Chondrocyte (in vitro differentiated cells): ENCODE measurements at regions not wholly inside any gene's neighbourhood (a gene's known extent, or its start where the extent isn't known, plus 50 kb on each side); places are given as distances from the start of the nearest gene placed in this dataset.

Experiments
- DNase-seq: peaks from one replicate; pipeline ENCODE4 v3.0.0; 2021; ENCODE audit warnings: mixed read lengths, low spot score
- H3K27ac Mint-ChIP-seq: one replicate; pipeline ENCODE4 v1.8.0; 2021; ENCODE audit warnings: mild to moderate bottlenecking, moderate library complexity, mixed read lengths; ENCODE audit not compliant: unreplicated experiment
- H3K27me3 Mint-ChIP-seq: 2 replicates; pipeline ENCODE4 v1.8.0; 2021; ENCODE audit warnings: low read depth, mixed read lengths
- H3K36me3 Mint-ChIP-seq: 2 replicates; pipeline ENCODE4 v1.8.0; 2021; ENCODE audit warnings: low read depth, mixed read lengths
- H3K4me1 Mint-ChIP-seq: 2 replicates; pipeline ENCODE4 v1.8.0; 2021; ENCODE audit warnings: low read depth, mild to moderate bottlenecking, mixed read lengths
- H3K4me3 Mint-ChIP-seq: one replicate; pipeline ENCODE4 v1.8.0; 2021; ENCODE audit warnings: mild to moderate bottlenecking, moderate library complexity, mixed read lengths; ENCODE audit not compliant: unreplicated experiment
- H3K9me3 Mint-ChIP-seq: 2 replicates; pipeline ENCODE4 v1.8.0; 2021; ENCODE audit warnings: low read depth, mixed read lengths
- TF ChIP-seq, protein P1 (sequence below): fragments of 200-600 bp; sonication (generic); IDR thresholded peaks from 2 replicates; pipeline ENCODE4 v1.5.0; 2021; ENCODE audit warnings: antibody characterized with exemption, mild to moderate bottlenecking, moderate library complexity

DNA sequence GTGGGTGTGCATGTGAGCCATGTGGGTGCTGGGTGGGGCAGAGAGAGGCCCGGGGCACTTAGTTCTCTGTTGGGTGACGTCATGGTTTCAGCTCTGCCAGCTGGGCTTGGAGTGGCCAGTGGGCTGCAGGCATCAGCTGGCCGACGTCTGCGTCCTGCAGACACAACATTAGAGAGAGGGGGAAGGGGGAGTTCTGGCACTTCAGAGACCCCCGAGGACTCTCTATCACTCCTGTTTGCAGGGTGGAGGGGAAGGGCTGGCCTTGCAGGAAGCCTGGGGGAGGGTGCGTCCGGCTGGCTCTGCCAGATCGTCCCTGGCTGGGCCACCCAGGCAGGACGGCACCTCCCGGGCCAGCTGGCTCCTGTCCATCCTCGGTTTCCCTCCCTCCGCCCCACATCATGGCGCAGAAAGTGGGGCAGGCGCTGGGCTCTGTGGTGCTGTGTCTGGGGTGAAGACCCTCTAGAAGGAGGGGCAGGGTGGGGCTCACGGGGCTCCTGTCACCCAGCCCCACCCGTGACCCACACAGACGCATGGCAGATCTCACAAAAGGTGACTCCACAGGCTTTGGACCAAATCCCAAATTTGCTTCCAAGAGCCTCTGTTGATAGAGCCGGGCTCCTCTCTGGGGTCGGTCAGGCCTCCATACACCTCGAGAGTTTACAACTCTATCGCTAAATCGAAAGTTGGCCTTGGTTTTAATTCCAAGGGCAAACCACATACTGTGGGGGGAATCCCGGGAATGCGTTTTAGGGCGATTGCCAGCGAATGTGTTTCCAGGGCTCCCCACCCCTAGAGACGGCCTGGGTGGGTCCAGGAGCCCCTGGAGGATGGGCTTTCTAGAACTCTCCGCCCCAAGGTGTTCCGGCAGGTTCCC is 73.4 kb upstream of the TTC34 start:
- TF ChIP-seq, protein P1, sequence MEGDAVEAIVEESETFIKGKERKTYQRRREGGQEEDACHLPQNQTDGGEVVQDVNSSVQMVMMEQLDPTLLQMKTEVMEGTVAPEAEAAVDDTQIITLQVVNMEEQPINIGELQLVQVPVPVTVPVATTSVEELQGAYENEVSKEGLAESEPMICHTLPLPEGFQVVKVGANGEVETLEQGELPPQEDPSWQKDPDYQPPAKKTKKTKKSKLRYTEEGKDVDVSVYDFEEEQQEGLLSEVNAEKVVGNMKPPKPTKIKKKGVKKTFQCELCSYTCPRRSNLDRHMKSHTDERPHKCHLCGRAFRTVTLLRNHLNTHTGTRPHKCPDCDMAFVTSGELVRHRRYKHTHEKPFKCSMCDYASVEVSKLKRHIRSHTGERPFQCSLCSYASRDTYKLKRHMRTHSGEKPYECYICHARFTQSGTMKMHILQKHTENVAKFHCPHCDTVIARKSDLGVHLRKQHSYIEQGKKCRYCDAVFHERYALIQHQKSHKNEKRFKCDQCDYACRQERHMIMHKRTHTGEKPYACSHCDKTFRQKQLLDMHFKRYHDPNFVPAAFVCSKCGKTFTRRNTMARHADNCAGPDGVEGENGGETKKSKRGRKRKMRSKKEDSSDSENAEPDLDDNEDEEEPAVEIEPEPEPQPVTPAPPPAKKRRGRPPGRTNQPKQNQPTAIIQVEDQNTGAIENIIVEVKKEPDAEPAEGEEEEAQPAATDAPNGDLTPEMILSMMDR = no peak
- Mint-ChIP-seq H3K9me3 (peaks cover 13% of the 10 kb centered on the region), H3K4me3 (no peak overlapping the region), H3K27me3 (no peaks in the 10 kb centered on the region), H3K27ac (no peak overlapping the region), H3K36me3 (no peaks in the 10 kb centered on the region), H3K4me1 (no peaks in the 10 kb centered on the region)
- DNase-seq = no peak

DNA sequence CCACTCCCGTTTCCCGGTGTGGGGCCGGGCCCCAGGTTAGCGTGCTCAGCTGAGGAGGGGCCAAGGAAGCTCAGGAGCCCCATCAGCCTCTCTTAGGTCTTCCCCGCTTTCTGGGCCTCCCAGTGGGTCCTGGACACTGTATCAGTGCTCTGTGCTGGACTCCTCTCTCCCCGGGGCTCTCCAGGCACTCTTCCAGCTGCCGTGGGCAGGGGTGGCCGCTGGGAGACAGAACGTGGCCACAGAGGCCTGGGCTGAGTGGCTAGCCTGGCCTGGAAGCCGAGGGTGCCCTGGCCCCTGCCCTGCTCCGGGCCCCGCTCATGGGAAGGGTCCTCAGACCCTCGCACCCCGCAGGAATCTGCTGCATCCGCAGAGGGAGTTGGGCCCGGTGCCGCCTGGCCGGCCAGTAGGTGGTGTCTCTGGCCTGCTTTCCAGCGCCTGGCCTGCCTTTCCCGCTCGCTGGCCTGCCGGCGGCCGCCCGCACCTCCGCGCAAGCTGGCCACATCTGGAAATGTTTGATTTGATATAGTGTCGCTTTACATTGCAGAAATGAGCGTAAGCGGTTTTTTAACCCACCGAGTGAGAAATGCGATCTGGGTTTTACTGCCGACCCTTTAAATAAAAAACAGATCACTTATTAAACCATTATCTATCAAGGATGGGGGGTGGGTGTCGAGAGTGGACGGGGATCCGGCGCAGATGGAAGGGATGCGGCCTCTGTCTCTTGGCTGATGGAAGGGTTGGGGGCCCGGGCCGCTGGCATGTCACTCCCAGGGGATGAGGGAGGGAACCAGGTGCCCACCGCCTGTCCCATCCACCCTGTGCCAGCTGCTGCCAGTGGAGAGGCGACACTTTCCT is 74.4 kb upstream of the TTC34 start:
- Mint-ChIP-seq H3K27ac (no peak overlapping the region), H3K4me3 (no peak overlapping the region), H3K9me3 (peaks cover 9% of the 10 kb centered on the region), H3K27me3 (no peaks in the 10 kb centered on the region), H3K4me1 (no peaks in the 10 kb centered on the region), H3K36me3 (no peaks in the 10 kb centered on the region)
- TF ChIP-seq, protein P1 = peak; percentile 17
- DNase-seq = no peak

DNA sequence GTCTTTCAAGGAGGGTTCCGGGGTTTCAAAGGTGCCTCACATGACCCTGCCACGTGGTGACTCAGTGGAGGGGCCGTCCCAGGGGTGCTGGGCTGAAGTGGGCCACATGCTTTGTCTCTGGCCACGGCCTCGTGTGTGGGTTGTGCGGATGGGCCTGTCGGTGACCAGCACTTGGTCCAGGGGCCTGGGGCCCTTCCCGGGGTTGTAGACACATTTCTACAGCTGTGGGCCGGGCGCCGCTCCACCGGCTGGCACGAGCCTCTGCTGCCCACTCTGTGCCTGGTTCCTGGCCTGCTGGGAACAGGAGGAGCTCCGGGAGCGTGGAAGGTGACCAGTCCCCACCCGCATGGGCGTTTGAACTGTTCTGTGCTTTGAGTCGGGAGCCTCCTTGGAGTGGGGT is 75.4 kb upstream of the TTC34 start:
- no peak for DNase-seq
- H3K4me3 Mint-ChIP-seq = no peak overlapping the region
- no peaks in the 10 kb centered on the region for H3K4me1 Mint-ChIP-seq
- H3K27me3 Mint-ChIP-seq = no peaks in the 10 kb centered on the region
- H3K9me3 Mint-ChIP-seq = peaks cover 3% of the 10 kb centered on the region
- TF ChIP-seq, protein P1 = no peak
- H3K36me3 Mint-ChIP-seq = no peaks in the 10 kb centered on the region
- H3K27ac Mint-ChIP-seq = no peak overlapping the region

DNA sequence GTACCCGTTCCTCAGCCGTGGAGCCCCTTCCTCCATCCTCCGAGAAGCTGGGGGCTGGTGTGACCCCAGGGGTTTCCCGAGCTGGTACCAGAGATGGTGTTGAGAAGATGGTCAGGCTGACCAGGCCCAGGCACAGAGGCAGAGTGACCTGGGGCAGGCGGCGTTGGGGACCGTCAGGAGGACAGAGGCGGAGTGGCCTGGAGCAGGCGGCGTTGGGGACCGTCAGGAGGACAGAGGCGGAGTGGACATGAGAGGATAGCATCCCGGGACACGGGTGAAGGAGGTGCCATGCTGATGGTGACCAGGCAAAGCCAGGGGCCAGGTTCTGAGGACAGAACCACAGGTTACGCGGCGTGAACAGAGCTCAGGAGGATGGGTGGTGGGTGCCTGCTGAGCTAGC is 75.9 kb upstream of the TTC34 start:
- TF ChIP-seq, protein P1 = no peak
- Mint-ChIP-seq H3K4me1 (no peaks in the 10 kb centered on the region), H3K9me3 (peaks cover 3% of the 10 kb centered on the region), H3K27ac (no peak overlapping the region), H3K4me3 (no peak overlapping the region), H3K27me3 (no peaks in the 10 kb centered on the region), H3K36me3 (no peaks in the 10 kb centered on the region)
- no peak for DNase-seq

DNA sequence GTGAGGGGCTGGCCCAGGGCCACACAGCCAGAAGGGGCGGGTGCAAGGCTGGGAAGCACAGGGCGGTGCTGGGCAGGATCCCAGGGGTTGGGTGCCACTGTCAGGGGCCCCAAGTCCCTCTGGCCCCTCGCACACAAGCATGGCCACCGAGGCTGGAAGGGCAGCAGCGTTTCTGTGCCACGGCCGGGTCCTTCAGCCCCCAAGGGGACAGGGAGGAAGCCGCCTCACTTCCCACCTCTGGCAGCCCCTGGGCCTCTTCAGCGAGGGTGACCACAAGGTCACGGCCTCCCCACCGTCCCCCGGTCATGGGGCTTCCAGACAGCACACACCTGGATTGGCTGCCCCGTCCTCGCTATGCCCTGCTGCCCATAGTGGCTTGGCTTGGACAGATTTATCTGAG is 77.1 kb upstream of the TTC34 start:
- H3K27ac Mint-ChIP-seq = no peak overlapping the region
- DNase-seq = no peak
- no peaks in the 10 kb centered on the region for H3K27me3 Mint-ChIP-seq
- no peaks in the 10 kb centered on the region for H3K9me3 Mint-ChIP-seq
- TF ChIP-seq, protein P1 = no peak
- no peaks in the 10 kb centered on the region for H3K4me1 Mint-ChIP-seq
- H3K4me3 Mint-ChIP-seq = no peak overlapping the region
- no peaks in the 10 kb centered on the region for H3K36me3 Mint-ChIP-seq
